Ascending aorta (tissue), 2 donors: ENCODE measurements at regions not wholly inside any gene's neighbourhood (a gene's known extent, or its start where the extent isn't known, plus 50 kb on each side); places are given as distances from the start of the nearest gene placed in this dataset.

Experiments
- DNase-seq, 2 donors: peaks; one replicate each; pipeline ENCODE4 v3.0.0-alpha.2; 2019; ENCODE audit warnings: low spot score in 2 of 2
- H3K27ac ChIP-seq, 2 donors: fragments of 200-600 bp; sonication (generic); one replicate each; pipeline ENCODE4 v1.5.1; 2016 to 2017; ENCODE audit warnings: mild to moderate bottlenecking in 1 of 2
- H3K27me3 ChIP-seq: fragments of 200-600 bp; sonication (generic); one replicate; pipeline ENCODE4 v1.5.1; 2017
- H3K36me3 ChIP-seq, 2 donors: fragments of 200-600 bp; sonication (generic); one replicate each; pipeline ENCODE4 v1.5.1; 2016
- H3K4me1 ChIP-seq, 2 donors: fragments of 200-600 bp; sonication (generic); one replicate each; pipeline ENCODE4 v1.5.1; 2016 to 2017; ENCODE audit warnings: mild to moderate bottlenecking in 1 of 2
- H3K4me3 ChIP-seq, 2 donors: fragments of 200-600 bp; sonication (generic); one replicate each; pipeline ENCODE4 v1.5.1; 2016 to 2017; ENCODE audit warnings: mild to moderate bottlenecking in 1 of 2
- H3K9me3 ChIP-seq, 2 donors: fragments of 200-600 bp; sonication (generic); one replicate each; pipeline ENCODE4 v1.5.1; 2016
- intact Hi-C: fragments of 100-400 bp; cut with DNase I; formaldehyde crosslinking; loops from one replicate; pipeline ENCODE4 v1.15.1; 2023
- TF ChIP-seq, protein P1 (sequence below), 3 experiments: fragments of 200-600 bp in 2 of 3; fragments of 450-650 bp in 1 of 3; sonication (generic) in 2 of 3; IDR thresholded peaks; one replicate each; pipeline ENCODE4 v1.5.1; 2016 to 2019; ENCODE audit warnings: antibody characterized with exemption in 3 of 3, mild to moderate bottlenecking in 1 of 3, moderate library complexity in 1 of 3

GRCh38 chr1:218787826-218788225, 385.9 kb upstream of the LYPLAL1 start:
- Histone ChIP-seq H3K4me3 (no peak overlapping the region), H3K9me3 (no peaks in the 10 kb centered on the region), H3K4me1 (peaks cover 0 to 9% of the 10 kb centered on the region in 2 donors), H3K36me3 (no peaks in the 10 kb centered on the region), H3K27ac (no peak overlapping the region), H3K27me3 (no peaks in the 10 kb centered on the region)
- intact Hi-C loops: no loop called here
- no peak for DNase-seq
- TF ChIP-seq, protein P1, sequence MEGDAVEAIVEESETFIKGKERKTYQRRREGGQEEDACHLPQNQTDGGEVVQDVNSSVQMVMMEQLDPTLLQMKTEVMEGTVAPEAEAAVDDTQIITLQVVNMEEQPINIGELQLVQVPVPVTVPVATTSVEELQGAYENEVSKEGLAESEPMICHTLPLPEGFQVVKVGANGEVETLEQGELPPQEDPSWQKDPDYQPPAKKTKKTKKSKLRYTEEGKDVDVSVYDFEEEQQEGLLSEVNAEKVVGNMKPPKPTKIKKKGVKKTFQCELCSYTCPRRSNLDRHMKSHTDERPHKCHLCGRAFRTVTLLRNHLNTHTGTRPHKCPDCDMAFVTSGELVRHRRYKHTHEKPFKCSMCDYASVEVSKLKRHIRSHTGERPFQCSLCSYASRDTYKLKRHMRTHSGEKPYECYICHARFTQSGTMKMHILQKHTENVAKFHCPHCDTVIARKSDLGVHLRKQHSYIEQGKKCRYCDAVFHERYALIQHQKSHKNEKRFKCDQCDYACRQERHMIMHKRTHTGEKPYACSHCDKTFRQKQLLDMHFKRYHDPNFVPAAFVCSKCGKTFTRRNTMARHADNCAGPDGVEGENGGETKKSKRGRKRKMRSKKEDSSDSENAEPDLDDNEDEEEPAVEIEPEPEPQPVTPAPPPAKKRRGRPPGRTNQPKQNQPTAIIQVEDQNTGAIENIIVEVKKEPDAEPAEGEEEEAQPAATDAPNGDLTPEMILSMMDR (IDR thresholded peaks at IDR 0.05): no peak

GRCh38 chr1:218796773-218797172, 376.9 kb upstream of the LYPLAL1 start:
- Histone ChIP-seq H3K27ac (no peak overlapping the region), H3K4me1 (no peaks in the 10 kb centered on the region), H3K9me3 (no peaks in the 10 kb centered on the region), H3K4me3 (no peak overlapping the region), H3K36me3 (no peaks in the 10 kb centered on the region), H3K27me3 (no peaks in the 10 kb centered on the region)
- TF ChIP-seq, protein P1 (IDR thresholded peaks at IDR 0.05): no peak
- DNase-seq: no peak
- intact Hi-C loops: no loop called here

- H3K36me3 ChIP-seq: no peaks in the 10 kb centered on the region
- H3K27ac ChIP-seq: no peak overlapping the region
- intact Hi-C loops: no loop called here
- no peak for DNase-seq
- TF ChIP-seq, protein P1 (IDR thresholded peaks at IDR 0.05): no peak
- H3K4me3 ChIP-seq: no peak overlapping the region
- H3K9me3 ChIP-seq: no peaks in the 10 kb centered on the region
- H3K27me3 ChIP-seq: no peaks in the 10 kb centered on the region
- no peaks in the 10 kb centered on the region for H3K4me1 ChIP-seq
Observed at GRCh38 chr1:218802799-218803198, 370.9 kb upstream of the LYPLAL1 start.

GRCh38 chr1:218803351-218803997, 370.2 kb upstream of the LYPLAL1 start:
- H3K4me3 ChIP-seq: no peak overlapping the region
- no peaks in the 10 kb centered on the region for H3K9me3 ChIP-seq
- intact Hi-C loops: no loop called here
- no peaks in the 10 kb centered on the region for H3K36me3 ChIP-seq
- H3K4me1 ChIP-seq: no peaks in the 10 kb centered on the region
- no peaks in the 10 kb centered on the region for H3K27me3 ChIP-seq
- TF ChIP-seq, protein P1 (IDR thresholded peaks at IDR 0.05): no peak
- no peak for DNase-seq
- H3K27ac ChIP-seq: no peak overlapping the region

GRCh38 chr1:218804014-218804785, 369.5 kb upstream of the LYPLAL1 start:
- no peaks in the 10 kb centered on the region for H3K9me3 ChIP-seq
- TF ChIP-seq, protein P1 (IDR thresholded peaks at IDR 0.05): no peak
- no peaks in the 10 kb centered on the region for H3K36me3 ChIP-seq
- intact Hi-C loops: no loop called here
- no peak overlapping the region for H3K4me3 ChIP-seq
- H3K27ac ChIP-seq: no peak overlapping the region
- no peak for DNase-seq
- H3K27me3 ChIP-seq: no peaks in the 10 kb centered on the region
- no peaks in the 10 kb centered on the region for H3K4me1 ChIP-seq
